ENCODE measurements at regions not wholly inside any gene's neighbourhood (a gene's known extent, or its start where the extent isn't known, plus 50 kb on each side); places are given as distances from the start of the nearest gene placed in this dataset.

DNA sequence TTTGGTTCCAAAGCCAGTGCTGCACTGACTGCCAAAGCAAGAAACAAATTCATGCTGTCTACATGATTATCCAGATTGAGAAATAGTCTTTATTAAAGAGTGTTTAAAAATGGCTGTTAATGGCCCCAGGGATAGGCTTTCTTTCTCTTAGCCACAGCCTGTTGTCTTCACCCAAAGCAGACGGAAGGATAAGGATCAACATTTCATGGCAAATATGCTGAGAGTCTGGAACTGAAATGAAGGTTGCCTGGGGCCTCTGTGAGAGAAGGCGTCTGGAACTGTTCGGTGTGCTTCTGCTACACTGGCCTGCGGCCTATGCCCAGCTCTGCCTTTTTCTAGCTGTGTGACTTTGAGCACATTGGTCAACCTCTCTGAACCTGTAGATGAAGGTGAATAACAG is 373.0 kb upstream of the ZFP64 start:
- H4K5ac ChIP-seq (ENCODE audit: low read depth, low read length), result no peak overlapping the region
- no peak overlapping the region for H3K56ac ChIP-seq (ENCODE audit: extremely low read depth, insufficient read depth, low read length)
- H2AK5ac ChIP-seq (ENCODE audit: low read depth, low read length), result no peak overlapping the region
- POLR2A ChIA-PET (ENCODE audit: unreplicated experiment), result no interaction called here
- no peak overlapping the region for H2AFZ ChIP-seq (replicated peaks; ENCODE audit: low read length, poor library complexity)
- TF ChIP-seq POLR2A (IDR thresholded peaks at IDR 0.05; ENCODE audit: low read depth, low read length) (no peak), CTCF (conservative IDR thresholded peaks at IDR 0.05; ENCODE audit: low read depth, low read length) (no peak), CHD1 (IDR thresholded peaks at IDR 0.05; ENCODE audit: low read depth, low read length) (no peak), FOS (IDR thresholded peaks at IDR 0.05; ENCODE audit: low read depth, low read length) (no peak), BHLHE40 (IDR thresholded peaks at IDR 0.05; ENCODE audit: low read depth, low read length) (no peak), RAD21 (IDR thresholded peaks at IDR 0.05; ENCODE audit: low read length) (no peak), USF2 (IDR thresholded peaks at IDR 0.05; ENCODE audit: low read depth, low read length) (no peak), NFE2L2 (IDR thresholded peaks at IDR 0.05; ENCODE audit: low read depth, low read length) (no peak), MAZ (IDR thresholded peaks at IDR 0.05; ENCODE audit: borderline replicate concordance, low read depth, low read length) (no peak), MAFK (IDR thresholded peaks at IDR 0.05; ENCODE audit: low read depth, low read length) (no peak), MXI1 (IDR thresholded peaks at IDR 0.05; ENCODE audit: borderline replicate concordance, low read depth, low read length) (no peak)
- no peak overlapping the region for H3K4me3 ChIP-seq (ENCODE audit: insufficient read depth, low read depth, low read length)
- DNase-seq (no peak), ATAC-seq (ENCODE audit: low read depth) (no peak)
- dilution Hi-C loops (cut with HindIII; ENCODE audit: low sequenced_read_pairs, unreplicated experiment) (no loop called here), intact Hi-C loops (cut with micrococcal nuclease) (no loop called here), in situ Hi-C loops (cut with MboI; ENCODE audit: low sequenced_read_pairs) (no loop called here)
- no peak overlapping the region for H4K8ac ChIP-seq (ENCODE audit: low read depth in 2 of 2, low read length in 2 of 2)
- no peaks in the 10 kb centered on the region for H3K27me3 ChIP-seq (ENCODE audit: control insufficient read depth, insufficient read depth, low read length)
- H3K36me3 ChIP-seq (ENCODE audit: control insufficient read depth, insufficient read depth, low read length), result no peaks in the 10 kb centered on the region
- no TSS peak for BruUV-seq (replicated peaks)
- no CpG with 5 or more reads among the region's 4 CpGs for WGBS, 2 experiments (ENCODE audit: extremely low coverage in 2 of 2, insufficient read length in 1 of 2)
- no peaks in the 10 kb centered on the region for H3K79me1 ChIP-seq (ENCODE audit: low read depth in 1 of 2, low read length in 2 of 2)
- no peak overlapping the region for H2AK9ac ChIP-seq (replicated peaks; ENCODE audit: low read depth, low read length, poor library complexity)
- H4K91ac ChIP-seq (ENCODE audit: insufficient read depth, low read depth, low read length), result no peak overlapping the region
- H3K9ac ChIP-seq (ENCODE audit: low read depth, low read length), result no peak overlapping the region
- H3K4ac ChIP-seq (ENCODE audit: low read depth, low read length), result no peak overlapping the region
- H4K20me1 ChIP-seq (ENCODE audit: insufficient read depth, low read length), result no peaks in the 10 kb centered on the region
- H3K4me1 ChIP-seq (ENCODE audit: control insufficient read depth, insufficient read depth, low read length), result no peaks in the 10 kb centered on the region
- CTCF ChIA-PET, result no interaction called here
- H2BK20ac ChIP-seq (ENCODE audit: low read depth, low read length), result no peak overlapping the region
- no peak overlapping the region for H3K18ac ChIP-seq (ENCODE audit: low read depth, low read length)
- H3K9me3 ChIP-seq (ENCODE audit: control insufficient read depth, insufficient read depth, low read length), result peaks cover 3% of the 10 kb centered on the region
- H3K23ac ChIP-seq (ENCODE audit: low read depth, low read length), result no peak overlapping the region
- H3K9me1 ChIP-seq (ENCODE audit: insufficient read depth, low read length), result no peaks in the 10 kb centered on the region
- H2BK15ac ChIP-seq (ENCODE audit: low read depth, low read length), result no peak overlapping the region
- no peak overlapping the region for H3K27ac ChIP-seq (ENCODE audit: insufficient read depth, low read length)
- H2BK5ac ChIP-seq (ENCODE audit: low read depth, low read length, poor library complexity, severe bottlenecking), result no peak overlapping the region
- no peak overlapping the region for H2BK120ac ChIP-seq (ENCODE audit: low read depth, low read length)
- H3K14ac ChIP-seq (replicated peaks; ENCODE audit: low read depth, low read length), result no peak overlapping the region
- no peak overlapping the region for H3K4me2 ChIP-seq (ENCODE audit: low read depth, low read length)

Measured in IMR-90 (cell line).